ENCODE measurements at regions not wholly inside any gene's neighbourhood (a gene's known extent, or its start where the extent isn't known, plus 50 kb on each side); places are given as distances from the start of the nearest gene placed in this dataset.
"Not testable (repeated sequence)": the region's sequence is repeated elsewhere in the genome, so short reads cannot be mapped to it uniquely, and the experiment has no call there.

GRCh38 chr11:122201106-122201505, 85.1 kb upstream of the BLID start:
- no peak for DNase-seq (ENCODE audit: low read depth)

- no peak for DNase-seq (ENCODE audit: low read depth)
These were observed 83.6 kb upstream of the BLID start for GRCh38 chr11:122199661-122200060.

- no peak for DNase-seq (ENCODE audit: low read depth)
These were observed 82.4 kb upstream of the BLID start for GRCh38 chr11:122198291-122198983.

- DNase-seq (ENCODE audit: low read depth): no peak
These were observed 81.3 kb upstream of the BLID start for GRCh38 chr11:122197066-122197987.

GRCh38 chr11:122195790-122196189, 79.8 kb upstream of the BLID start:
- DNase-seq (ENCODE audit: low read depth): no peak

- DNase-seq (ENCODE audit: low read depth): not testable (repeated sequence)
These were observed 78.0 kb upstream of the BLID start for GRCh38 chr11:122193881-122194480.

- no peak for DNase-seq (ENCODE audit: low read depth)
These were observed 77.4 kb upstream of the BLID start for GRCh38 chr11:122193457-122193856.

- DNase-seq (ENCODE audit: low read depth): no peak
These were observed 76.7 kb upstream of the BLID start for GRCh38 chr11:122192634-122193255.

- no peak for DNase-seq (ENCODE audit: low read depth)
These were observed 74.8 kb upstream of the BLID start for GRCh38 chr11:122190768-122191167.

- DNase-seq (ENCODE audit: low read depth): no peak
These were observed 73.2 kb upstream of the BLID start for GRCh38 chr11:122189229-122189628.

- no peak for DNase-seq (ENCODE audit: low read depth)
These were observed 71.6 kb upstream of the BLID start for GRCh38 chr11:122187373-122188165.

GRCh38 chr11:122186439-122187080, 70.5 kb upstream of the BLID start:
- no peak for DNase-seq (ENCODE audit: low read depth)

GRCh38 chr11:122183933-122184332, 67.9 kb upstream of the BLID start:
- DNase-seq (ENCODE audit: low read depth): no peak

GRCh38 chr11:122181893-122182292, 65.9 kb upstream of the BLID start:
- DNase-seq (ENCODE audit: low read depth): no peak

- DNase-seq (ENCODE audit: low read depth): no peak
These were observed 65.4 kb upstream of the BLID start for GRCh38 chr11:122181372-122181771.

- no peak for DNase-seq (ENCODE audit: low read depth)
These were observed 64.2 kb upstream of the BLID start for GRCh38 chr11:122179961-122180834.

- DNase-seq (ENCODE audit: low read depth): no peak
These were observed 62.8 kb upstream of the BLID start for GRCh38 chr11:122178795-122179194.

- DNase-seq (ENCODE audit: low read depth): no peak
These were observed 61.2 kb upstream of the BLID start for GRCh38 chr11:122177238-122177637.

- no peak for DNase-seq (ENCODE audit: low read depth)
These were observed 60.6 kb upstream of the BLID start for GRCh38 chr11:122176651-122177050.

- no peak for DNase-seq (ENCODE audit: low read depth)
These were observed 59.3 kb upstream of the BLID start for GRCh38 chr11:122175306-122175705.

Measured in activated gamma-delta T cell treated with anti-CD3 and anti-CD28 coated beads, Interleukin-2, amount 50 U/mL, for 16 hours (primary cell).